NCI-H2081 (cell line): ENCODE measurements at regions not wholly inside any gene's neighbourhood (a gene's known extent, or its start where the extent isn't known, plus 50 kb on each side); places are given as distances from the start of the nearest gene placed in this dataset.

Source experiments
- DNase-seq, 2 experiments: peaks; one replicate each; lab custom pipeline; 2025; lab: John Stamatoyannopoulos, UW

GRCh38 chr4:17103231-17103630, 204.8 kb upstream of the LDB2 start:
- DNase-seq, result no peak

DNA sequence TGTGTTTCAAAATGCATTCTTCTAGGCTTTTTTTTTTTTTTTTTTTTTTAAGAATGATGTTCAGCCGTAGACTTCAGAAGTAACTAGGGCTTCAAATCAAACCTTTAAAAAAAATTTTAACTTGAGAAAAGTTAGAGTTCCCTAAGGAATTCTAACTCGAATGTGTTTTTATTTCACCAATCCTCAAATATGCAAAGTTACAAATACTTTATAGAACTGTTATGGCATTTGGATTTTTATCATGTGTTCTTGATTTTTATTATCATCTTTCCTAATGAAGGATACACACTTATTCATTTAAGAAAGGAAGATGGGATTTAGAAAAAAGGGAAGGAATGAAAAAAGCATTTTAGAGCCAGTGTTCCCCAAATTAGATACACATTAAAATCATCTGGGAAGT, 200.6 kb upstream of the LDB2 start:
- no peak for DNase-seq

DNA sequence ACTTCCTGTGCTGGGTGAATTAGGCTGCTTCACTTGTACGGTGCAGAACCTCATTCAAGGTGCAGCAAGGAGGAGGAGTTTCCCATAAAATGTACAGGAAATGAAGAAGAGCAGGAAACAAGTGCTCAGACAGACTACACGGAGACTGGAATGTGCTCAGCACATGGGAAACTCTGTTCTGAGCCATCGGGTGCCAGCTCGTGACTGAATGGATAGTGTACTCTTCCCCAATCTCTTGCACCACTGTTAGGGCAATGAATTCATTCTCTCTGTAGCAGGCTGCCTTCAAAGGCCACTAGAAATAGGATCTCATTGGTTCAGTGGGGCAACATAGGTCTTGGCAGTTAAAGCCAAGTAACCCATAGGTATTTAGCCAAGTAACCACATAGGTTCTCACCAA, 200.0 kb upstream of the LDB2 start:
- no peak for DNase-seq

- no peak for DNase-seq
Measured at GRCh38 chr4:17097362-17097761, 198.9 kb upstream of the LDB2 start.

GRCh38 chr4:17096692-17097091, 198.2 kb upstream of the LDB2 start:
- no peak for DNase-seq

DNA sequence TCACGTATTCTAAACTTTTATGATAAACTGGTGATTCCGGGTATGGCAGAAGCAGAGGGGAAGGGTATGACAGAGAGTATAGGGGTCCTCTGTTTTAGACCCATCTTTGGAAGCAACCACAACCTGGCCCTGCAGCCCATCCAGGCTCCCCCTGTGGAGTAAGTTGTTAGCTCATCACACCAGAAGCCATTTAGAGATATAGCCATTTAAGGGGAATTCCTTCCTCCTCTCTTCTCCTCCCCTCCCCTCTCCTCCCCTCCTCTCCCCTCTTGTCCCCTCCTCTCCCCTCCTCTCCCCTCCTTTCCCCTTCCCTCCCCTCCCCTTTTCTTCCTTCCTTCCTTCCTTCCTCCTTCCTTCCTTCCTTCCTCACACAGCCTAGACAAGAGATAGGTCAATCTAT, 197.3 kb upstream of the LDB2 start:
- DNase-seq, result no peak

DNA sequence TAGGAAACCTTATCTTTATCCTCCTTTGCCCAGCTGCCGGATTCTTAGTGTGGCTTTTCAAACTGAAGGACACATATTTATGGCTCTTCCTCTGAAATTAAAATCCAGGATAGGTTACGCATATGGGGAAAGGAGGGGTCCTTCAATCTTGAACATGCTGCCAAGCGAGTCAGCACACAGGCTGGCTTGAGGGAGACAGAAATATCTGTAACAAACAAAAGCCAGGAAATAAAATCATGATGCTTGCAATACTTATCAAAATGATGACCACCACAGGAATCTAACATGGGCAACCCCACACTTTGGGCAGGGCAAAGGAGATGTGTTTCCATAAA, 196.4 kb upstream of the LDB2 start:
- no peak for DNase-seq

- no peak for DNase-seq
Measured at GRCh38 chr4:17094159-17094875, 195.9 kb upstream of the LDB2 start.

- no peak for DNase-seq
Measured at GRCh38 chr4:17093481-17093880, 195.0 kb upstream of the LDB2 start.

DNA sequence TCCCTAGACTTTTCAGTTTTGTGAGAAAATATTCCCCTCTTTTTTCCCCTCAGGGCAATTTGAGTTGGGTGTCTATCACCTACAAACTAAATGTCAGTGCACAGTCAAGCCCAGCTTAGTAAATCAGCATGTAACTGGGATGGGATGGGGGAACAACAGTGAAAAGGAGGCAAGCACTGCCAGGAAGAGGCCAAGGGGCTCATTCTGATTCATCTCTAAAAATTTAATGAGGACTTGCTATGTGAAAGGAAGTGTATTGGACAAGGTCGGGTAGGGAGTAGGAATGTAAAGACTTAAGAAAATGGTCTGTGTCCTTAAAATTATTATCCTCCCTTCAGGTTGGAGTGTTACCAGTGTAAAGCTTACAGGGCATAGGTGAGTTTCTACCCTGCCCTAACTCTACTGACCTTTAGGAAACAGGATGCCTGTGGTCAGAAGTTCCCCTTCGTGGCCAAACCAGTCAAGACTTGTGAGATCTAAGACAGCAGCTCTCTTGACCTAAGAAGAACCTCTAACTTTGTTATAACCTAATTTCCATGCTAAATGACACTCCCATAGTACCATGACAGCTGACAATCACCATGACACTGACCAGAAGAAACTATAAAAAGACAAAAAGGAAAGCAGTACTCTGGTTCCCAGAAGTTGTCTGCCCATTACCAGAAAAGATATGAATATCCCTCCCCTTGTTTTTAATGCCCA, 194.4 kb upstream of the LDB2 start:
- no peak for DNase-seq

DNA sequence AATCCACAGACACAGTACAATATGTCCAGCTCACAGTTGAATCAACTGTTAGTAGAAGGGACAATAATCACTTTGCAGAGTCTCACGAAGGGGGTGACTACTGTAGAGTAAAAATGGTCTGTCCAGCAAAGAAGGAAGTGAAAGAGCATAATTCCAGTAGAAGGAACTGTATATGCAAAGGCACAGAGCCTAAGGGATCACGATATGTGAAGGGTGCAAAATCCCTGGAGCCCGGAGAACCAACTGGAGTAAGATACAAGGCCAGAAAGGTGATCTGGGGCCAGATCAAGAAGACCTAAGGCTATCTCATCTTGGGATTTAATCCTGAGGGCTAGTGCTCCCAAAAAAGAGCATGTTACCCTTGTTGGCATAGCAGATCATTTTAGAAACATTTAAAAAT, 192.7 kb upstream of the LDB2 start:
- no peak for DNase-seq

GRCh38 chr4:17090063-17090462, 191.6 kb upstream of the LDB2 start:
- DNase-seq, result no peak

DNA sequence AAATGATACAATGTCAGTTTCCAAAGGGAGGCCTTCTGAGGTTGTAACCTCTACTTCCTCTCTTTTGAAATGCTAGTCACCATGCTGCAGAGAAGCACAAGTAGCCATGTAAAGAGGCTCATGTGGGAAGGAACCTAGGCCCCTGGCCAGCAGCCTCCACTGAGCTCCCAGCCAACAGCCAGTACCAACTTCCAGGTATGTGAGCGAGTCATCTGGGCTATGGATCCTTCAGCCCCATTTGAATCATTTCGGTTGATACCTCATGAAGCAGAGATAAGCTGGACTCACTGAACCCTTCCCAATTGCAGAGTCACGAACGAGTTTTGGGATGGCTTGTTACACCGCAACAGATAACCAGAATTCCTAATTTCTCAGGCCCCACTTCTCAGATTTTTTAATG, 187.0 kb upstream of the LDB2 start:
- DNase-seq, result no peak

DNA sequence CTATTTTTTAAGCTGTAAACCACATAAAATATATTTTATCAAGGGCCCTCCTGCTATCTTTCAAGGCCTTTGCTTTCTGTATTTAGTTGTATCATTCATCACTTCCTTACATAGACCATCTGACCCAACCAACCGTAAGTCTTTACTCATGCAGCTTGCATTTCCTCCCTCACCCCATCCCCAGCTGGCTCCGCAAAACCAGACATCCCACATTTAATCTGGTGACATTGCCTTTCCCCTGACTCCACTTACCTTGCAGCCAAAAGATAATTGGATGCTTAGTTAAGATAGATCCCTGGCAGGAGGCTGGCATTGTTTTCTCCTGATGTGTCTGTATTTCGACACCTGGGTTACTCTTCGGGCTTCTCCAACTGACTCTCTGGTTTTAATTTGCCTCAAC, 183.7 kb upstream of the LDB2 start:
- no peak for DNase-seq

DNA sequence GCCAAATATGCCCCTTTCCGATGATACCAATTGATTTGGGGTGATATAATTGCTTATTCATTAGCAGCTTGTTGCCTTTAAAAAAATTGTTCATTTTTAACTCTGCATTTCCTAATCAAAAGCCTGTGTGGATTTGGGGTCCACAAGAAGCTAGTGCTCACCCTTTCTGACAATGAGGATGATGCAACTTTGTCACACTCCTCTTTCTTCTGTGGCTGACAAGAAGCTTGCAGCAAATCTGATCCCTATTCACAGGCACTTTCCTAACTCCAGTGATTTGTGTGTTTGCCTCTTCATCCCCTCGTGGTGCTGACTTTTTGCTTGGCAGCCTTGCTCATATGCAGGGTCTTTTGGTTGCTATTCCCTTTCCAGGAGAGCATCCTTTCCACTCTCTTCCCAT, 182.7 kb upstream of the LDB2 start:
- no peak for DNase-seq

- DNase-seq, result no peak
Measured at GRCh38 chr4:17077105-17077504, 178.7 kb upstream of the LDB2 start.

DNA sequence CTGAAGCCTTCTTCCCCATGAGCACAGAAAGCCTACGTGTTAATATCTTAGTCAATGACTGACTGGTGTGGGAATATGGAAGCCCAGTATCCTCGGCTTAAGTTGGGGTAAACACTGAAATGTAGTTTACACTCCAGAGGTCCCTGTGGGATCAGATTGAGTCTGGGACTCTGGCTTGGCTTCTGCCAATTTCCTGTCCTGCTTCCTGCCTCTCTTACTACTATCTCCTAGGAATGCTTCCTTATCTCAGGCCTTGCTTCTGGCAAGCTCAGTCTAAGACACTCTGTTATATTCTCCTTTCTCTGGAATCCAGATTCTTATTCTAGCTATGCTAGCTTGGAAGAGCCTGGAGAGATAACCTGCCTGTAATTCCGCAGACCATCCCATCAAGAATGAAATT, 174.0 kb upstream of the LDB2 start:
- DNase-seq, result no peak

GRCh38 chr4:17068891-17069290, 170.4 kb upstream of the LDB2 start:
- DNase-seq, result no peak

DNA sequence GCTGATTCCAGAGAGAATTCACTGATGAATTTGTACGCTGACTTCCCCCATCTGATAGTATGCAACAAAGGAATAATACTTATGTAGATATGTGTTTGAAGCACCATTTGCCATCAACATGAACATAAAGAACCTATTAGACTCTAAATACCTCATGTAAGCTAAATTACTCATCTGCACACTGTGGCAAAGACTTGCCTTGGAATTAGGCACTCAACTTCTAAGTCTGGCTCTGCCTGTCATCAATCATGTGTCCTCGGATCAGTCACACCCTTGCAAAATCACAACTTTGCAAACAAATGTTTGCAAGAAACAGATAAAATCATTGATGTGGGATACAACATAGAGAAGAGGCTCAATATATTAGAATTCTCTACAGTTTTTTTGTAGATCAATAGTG, 169.9 kb upstream of the LDB2 start:
- DNase-seq, result no peak

- no peak for DNase-seq
Measured at GRCh38 chr4:17066972-17067371, 168.5 kb upstream of the LDB2 start.

DNA sequence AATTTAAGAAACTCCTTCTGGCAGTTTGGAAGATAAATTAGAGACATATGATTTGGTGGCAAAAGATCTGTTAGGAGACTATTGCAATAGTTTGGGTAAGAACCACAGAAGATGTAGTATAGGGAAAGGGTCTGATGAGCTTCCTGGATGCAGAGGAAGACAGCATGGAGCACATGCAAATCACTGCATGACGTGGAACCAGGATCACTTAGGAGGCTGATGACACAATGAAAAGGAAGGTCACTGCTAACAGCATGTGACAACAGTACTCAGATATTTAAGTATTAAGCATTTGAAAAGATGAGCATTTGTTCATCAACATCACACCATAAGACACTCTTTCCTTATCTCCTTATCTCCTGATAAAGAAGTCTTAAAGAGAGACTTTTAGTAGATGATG, 167.8 kb upstream of the LDB2 start:
- no peak for DNase-seq

DNA sequence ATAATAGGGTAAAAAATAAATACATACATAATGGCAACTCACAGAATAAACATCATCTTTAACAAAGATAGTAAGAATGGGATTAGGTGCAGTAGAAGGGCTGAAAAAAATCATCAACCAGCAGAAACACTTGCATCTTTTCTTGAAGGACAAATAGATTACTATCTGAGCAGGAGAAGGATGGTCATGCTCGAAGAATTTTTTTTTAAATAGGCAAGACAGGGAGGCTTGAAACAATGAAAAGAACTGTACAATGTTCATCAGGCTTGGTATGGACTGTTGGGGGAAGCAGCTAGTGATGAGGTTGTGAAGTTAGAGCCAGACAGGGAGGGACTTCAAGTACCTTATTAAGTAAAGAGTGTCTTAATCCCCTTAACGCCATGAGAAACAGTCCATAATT, 167.4 kb upstream of the LDB2 start:
- no peak for DNase-seq

DNA sequence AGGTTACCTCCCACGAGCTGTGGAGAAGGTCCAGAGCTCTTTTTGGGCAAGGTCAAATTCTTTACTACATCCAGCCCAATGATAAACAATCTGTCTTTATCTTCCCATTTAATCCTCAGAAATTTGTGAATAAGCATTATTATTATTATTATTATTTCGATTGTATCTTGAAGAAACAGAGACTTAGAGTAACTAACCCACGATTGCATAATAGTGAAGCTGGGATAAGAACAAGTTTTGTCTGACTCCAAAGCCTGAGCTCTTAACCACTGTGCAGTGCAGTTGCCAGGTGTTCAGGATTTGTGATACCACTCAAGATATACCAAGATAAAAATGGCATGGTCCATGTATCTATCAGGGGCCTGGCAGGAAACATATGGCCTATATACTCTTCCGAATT, 166.5 kb upstream of the LDB2 start:
- DNase-seq, result no peak

DNA sequence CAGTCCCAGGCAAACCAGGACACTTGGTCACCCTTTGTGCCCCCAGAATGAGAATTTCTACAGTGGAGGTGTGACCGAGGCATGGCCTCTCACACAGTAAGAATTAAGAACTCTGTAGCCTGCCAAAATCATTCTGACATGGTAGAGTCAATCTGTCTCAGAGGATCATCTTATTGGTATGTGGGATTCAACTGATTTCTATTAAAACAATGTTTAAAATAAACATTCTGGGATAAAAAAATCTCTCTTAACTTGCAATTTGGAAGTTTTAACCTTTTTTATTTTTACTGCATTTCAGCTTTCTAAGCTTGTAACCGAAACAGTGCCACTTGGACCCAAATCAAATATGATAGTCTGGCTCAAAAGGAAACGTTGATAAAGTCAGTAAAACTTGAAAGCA, 165.4 kb upstream of the LDB2 start:
- no peak for DNase-seq
